Right hindlimb (tissue), 1 donor: ENCODE measurements at regions not wholly inside any gene's neighbourhood (a gene's known extent, or its start where the extent isn't known, plus 50 kb on each side); places are given as distances from the start of the nearest gene placed in this dataset.
A peak's percentile ranks its signal among the peaks of the same experiment; 100 is the strongest.

Source experiments
- DNase-seq: peaks from one replicate; pipeline ENCODE4 v3.0.0-alpha.2; 2018

DNA sequence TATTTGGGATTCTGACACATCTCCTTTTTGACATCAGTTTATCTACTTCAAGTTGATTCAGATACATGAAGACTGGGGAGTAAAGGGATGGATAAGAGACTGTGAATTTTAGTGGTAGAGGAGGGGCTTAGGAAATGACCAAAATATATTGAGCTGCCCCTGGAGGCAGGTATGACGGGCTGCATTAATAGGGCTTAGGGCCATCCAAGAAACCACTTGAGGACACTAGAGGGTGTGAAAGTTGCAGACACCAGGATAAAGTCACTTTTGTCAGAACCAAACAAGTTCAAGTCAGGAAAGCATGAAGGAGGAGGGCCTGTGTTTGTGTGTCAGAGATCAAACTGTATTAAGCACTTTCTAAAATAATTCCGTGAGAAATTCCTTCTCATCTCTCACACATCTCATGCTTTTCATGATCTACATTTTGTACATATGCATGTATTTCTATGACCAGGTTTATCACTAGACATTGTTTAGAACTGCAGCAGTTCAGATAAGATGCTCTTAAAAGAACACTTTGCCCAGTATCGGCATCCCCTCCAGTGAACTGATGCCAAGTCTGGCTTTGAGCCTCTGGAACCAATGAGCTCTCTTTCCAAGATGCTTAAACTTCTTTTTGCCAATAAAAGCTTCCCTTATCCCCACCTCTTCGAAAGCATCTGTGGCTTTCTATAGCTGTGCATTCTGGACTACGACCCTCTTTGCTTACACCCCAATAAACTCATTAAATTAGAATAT, 136.9 kb downstream of the SLC38A1 start:
- no peak for DNase-seq

DNA sequence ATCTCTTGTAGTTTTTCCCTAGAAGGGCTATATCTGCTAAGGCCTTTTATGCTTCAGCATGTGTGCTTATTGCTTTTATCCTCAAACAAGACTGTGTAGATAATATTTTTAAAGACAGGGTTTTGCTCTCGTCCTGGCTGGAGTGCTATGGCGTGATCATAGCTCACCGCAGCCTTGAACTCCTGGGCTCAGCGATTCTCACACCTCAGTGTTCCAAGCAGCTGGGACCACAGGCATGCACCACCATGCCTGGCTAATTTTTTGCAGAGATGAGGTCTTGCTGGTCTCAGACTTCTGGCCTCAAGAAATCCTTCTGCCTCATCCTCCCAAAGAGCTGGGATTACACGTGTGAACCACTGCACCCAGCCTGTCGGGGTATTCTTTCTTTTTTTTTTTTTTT, 137.3 kb upstream of the SCAF11 start:
- no peak for DNase-seq

GRCh38 chr12:46126050-46126727, 135.8 kb upstream of the SCAF11 start:
- DNase-seq: no peak

- DNase-seq: peak; percentile 69
Observed at GRCh38 chr12:46124848-46125619, 134.7 kb upstream of the SCAF11 start.

- no peak for DNase-seq
Observed at GRCh38 chr12:46124132-46124847, 133.9 kb upstream of the SCAF11 start.

DNA sequence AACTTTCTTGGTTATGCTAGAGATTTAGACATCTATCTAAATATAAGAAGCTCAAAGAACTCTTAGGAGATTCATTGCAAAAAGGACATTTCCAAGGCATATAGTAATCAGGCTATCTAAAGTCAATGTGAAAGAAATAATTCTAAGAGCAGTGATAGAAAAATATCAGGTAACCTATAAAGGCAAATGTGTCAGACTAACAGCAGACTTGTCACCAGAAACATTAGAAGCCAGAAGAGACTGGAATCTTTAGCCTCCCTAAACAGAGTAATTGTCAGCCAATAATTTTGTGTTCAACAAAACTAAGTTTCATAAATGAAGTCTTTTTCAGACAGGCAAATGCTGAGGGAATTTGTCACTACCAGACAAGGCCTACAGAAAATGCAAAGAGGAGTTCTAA, 122.0 kb upstream of the SCAF11 start:
- DNase-seq: no peak

GRCh38 chr12:46111715-46112114, 121.3 kb upstream of the SCAF11 start:
- no peak for DNase-seq

DNA sequence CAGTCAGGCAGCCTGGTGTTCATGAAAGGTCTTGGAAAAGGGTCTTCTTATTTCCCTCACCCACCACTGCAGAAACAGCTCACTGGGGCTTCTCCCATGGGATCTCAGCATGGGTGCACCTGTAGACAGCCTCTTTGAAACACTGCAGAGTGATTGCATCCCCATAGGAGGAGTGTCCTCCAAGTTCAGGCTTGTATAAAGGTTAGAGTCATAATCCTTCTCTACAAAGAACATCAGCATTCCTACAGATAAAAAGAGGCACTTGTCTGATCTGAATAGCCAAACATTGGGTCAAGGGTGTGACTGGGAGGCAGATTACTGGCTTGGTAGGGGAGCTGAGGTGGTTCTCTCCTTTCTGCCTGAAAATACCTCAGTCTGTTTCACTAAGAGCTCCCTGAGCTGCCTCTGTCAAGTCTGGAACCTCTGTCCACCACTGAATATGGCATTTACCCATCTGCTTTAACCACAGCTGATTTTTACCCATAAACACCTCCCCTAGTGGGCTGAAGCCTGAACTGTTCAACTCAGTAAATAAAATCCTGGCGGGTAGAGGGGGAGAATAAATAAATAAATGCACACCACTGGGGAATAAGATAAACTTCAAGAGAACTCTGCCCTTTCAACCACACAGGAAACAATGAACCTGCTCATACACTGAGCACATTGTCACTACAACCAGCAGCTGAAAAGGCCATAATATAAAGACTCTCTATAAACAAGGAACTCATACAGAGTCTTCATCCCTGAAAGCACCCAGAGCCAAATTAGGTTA, 120.7 kb upstream of the SCAF11 start:
- DNase-seq: no peak

DNA sequence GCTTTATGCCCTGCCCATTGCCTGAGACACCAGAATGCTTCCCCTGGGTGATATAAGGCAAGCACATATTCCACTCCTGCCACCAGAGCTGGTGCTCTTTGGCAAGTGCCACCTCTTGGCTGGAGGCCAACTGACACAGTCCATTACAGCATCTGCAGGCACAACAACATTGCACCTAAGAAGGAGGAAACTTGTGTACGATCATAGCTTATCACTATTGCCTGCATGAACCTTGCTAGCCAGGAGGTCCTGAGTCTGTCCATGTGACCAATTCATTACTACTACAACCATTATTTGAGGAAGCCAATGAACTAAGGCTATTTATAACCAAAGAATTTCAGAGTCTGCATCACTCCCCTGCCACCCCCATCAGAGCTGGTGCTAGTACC, 119.8 kb upstream of the SCAF11 start:
- no peak for DNase-seq

- no peak for DNase-seq
Observed at GRCh38 chr12:46109343-46110222, 119.2 kb upstream of the SCAF11 start.

DNA sequence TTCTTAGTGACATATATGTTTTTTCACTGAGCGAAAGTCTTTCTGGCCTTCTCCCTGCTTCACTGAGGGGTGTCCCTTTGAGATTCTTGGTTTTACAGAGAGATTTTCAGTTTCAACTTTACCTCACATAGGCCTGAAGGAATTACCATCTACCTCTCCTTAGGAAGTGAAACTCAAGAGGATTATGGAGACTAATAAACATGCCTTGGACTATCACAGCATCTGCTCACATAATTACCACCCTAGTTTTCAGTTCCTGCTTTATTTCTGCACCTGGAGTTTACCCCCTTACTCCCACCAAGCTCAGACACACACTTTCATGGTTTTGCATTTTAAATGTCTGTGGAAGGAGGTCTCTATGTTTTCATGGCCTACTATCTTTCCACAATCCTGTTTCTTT, 118.3 kb upstream of the SCAF11 start:
- DNase-seq: no peak

DNA sequence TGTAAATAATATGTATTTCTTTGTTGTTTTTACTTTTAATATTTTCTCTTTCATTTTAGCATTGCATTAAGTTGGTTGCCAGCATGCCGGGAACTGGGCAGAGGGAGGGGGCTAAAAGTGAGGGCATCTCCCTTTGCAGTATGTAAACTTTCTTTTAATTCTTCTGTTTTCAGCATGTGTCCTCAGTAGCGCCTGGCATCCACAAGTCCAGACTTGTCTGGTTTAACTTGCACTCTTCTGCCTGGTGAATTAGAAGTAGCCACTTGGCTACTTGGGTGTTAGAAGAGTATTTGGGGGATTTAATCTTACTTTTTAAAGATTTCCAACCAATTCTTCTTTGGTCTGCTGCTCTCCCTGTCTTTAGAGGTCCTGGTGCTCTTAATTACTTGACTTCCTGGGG, 117.2 kb upstream of the SCAF11 start:
- DNase-seq: no peak

DNA sequence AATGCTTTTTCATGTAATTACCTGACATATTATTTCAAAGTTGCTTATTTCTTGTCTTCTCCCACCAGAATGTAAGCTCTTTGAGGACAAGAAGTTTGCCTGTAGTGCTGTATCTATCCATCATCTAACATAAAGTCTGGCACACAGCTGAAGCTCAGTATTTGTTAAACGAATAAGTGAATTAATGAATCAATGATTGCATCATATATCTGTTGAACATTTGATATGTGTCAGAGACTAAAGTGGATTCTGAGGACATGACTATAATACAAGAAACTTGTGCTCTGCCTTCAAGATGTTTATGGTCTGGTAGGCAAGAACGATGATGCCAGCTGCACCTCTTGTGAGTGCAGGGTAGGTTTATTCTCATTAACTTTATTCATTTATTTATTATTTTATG, 115.4 kb upstream of the SCAF11 start:
- no peak for DNase-seq

- no peak for DNase-seq
Observed at GRCh38 chr12:46103559-46104383, 113.4 kb upstream of the SCAF11 start.

DNA sequence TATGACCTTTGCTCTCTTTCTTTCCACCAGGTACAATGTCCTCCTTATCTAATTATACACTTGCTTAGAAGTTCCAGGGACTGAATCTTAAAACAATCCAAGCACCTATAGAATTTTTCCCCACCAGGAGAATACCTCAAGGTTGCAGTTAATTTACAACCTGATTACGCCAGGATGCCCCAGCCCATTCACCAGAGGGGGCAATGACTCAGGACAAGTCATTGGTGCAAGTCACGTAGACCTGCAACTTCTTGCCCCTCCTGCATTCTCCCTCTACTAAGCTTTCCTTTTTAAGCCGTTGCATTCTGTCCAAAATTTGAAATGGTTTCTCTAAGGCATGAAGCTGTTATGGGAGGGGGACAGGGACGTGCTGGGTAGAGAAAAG, 111.1 kb upstream of the SCAF11 start:
- no peak for DNase-seq

GRCh38 chr12:46100551-46101484, 110.4 kb upstream of the SCAF11 start:
- no peak for DNase-seq

- DNase-seq: no peak
Observed at GRCh38 chr12:46089414-46090162, 99.2 kb upstream of the SCAF11 start.

- no peak for DNase-seq
Observed at GRCh38 chr12:46087916-46088439, 97.6 kb upstream of the SCAF11 start.
